H1 (cell line): ENCODE measurements at regions not wholly inside any gene's neighbourhood (a gene's known extent, or its start where the extent isn't known, plus 50 kb on each side); places are given as distances from the start of the nearest gene placed in this dataset.

ENCODE experiments used
- CHD1 ChIP-seq: IDR thresholded peaks from 2 replicates; pipeline ENCODE4 v1.6.1; 2012; ENCODE audit warnings: low read depth, low read length, improper control_type of control experiment
- CTCF ChIP-seq, 3 experiments: IDR thresholded peaks; 1 replicate in 2 of 3; 2 replicates in 1 of 3; pipeline versions ENCODE4 v1.5.1 to v1.6.1; 2011; ENCODE audit warnings: low read length in 3 of 3, mild to moderate bottlenecking in 3 of 3, inconsistent platforms in 2 of 3, low read depth in 1 of 3, moderate library complexity in 1 of 3; ENCODE audit not compliant: insufficient read depth in 1 of 3; ENCODE audit errors: control extremely low read depth in 1 of 3
- NRF1 ChIP-seq: IDR thresholded peaks from 2 replicates; pipeline ENCODE4 v1.6.1; 2011; ENCODE audit warnings: mild to moderate bottlenecking, low read depth, low read length, improper control_type of control experiment
- RAD21 ChIP-seq, 2 experiments: IDR thresholded peaks in 1 of 2; conservative IDR thresholded peaks in 1 of 2; 2 replicates each; pipeline ENCODE4 v1.6.1; 2011; ENCODE audit warnings: low read depth in 2 of 2, low read length in 2 of 2, improper control_type of control experiment in 1 of 2, inconsistent platforms in 1 of 2, mild to moderate bottlenecking in 1 of 2, moderate library complexity in 1 of 2
- SRF ChIP-seq: IDR thresholded peaks from 2 replicates; pipeline ENCODE4 v1.6.1; 2011; ENCODE audit warnings: mild to moderate bottlenecking, low read depth, low read length, moderate library complexity

- TF ChIP-seq NRF1 = no peak
- no peak for TF ChIP-seq RAD21 (IDR thresholded peaks at IDR 0.05 in 1 of 2, conservative IDR thresholded peaks at IDR 0.05 in 1 of 2; ENCODE audit: low read depth in 2 of 2, low read length in 2 of 2)
- no peak for TF ChIP-seq SRF
- TF ChIP-seq CTCF (IDR thresholded peaks at IDR 0.05; ENCODE audit: control extremely low read depth in 1 of 3, insufficient read depth in 1 of 3, low read depth in 1 of 3, low read length in 3 of 3) = no peak
- no peak for TF ChIP-seq CHD1
Observed at GRCh38 chr3:127110982-127111693, 81.8 kb upstream of the PRR23E start.
